ENCODE measurements at regions not wholly inside any gene's neighbourhood (a gene's known extent, or its start where the extent isn't known, plus 50 kb on each side); places are given as distances from the start of the nearest gene placed in this dataset.
"Not testable (repeated sequence)": the region's sequence is repeated elsewhere in the genome, so short reads cannot be mapped to it uniquely, and the experiment has no call there.

GRCh38 chr17:71792966-71793365, 327.9 kb upstream of the SOX9 start:
- no peaks in the 10 kb centered on the region for H3K4me1 ChIP-seq (ENCODE audit: insufficient read depth, low read length)
- H3K27me3 ChIP-seq (ENCODE audit: insufficient read depth, low read length) = no peaks in the 10 kb centered on the region
- H3K36me3 ChIP-seq (ENCODE audit: insufficient read depth, low read depth, low read length) = no peaks in the 10 kb centered on the region
- H3K27ac ChIP-seq (ENCODE audit: low read length) = no peak overlapping the region
- no peaks in the 10 kb centered on the region for H3K9me3 ChIP-seq (ENCODE audit: insufficient read depth, low read depth, low read length)
- no peak overlapping the region for H3K9ac ChIP-seq (ENCODE audit: low read depth, low read length)
- H3K4me3 ChIP-seq (ENCODE audit: low read length) = no peak overlapping the region

- no peaks in the 10 kb centered on the region for H3K4me1 ChIP-seq (ENCODE audit: insufficient read depth, low read length)
These were observed 327.3 kb upstream of the SOX9 start for GRCh38 chr17:71793518-71793917.

DNA sequence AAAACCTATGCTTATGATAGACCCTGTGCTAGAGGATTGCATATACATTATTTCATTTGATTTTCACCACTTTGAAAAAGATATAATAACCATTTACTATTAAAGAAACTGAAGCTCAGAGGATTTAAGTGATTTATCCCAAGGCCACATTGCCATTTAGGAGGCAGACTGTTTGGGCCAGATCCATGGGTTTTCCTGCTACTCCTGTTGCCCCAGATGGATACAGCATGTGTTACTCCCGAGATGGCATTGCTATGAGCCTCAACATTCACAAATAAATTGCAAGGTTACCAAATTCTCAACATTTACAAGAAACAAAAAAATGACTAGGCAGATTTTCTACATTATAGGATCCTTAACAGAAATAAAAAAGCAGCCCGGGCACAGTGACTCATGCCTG, 322.1 kb upstream of the SOX9 start:
- H3K4me3 ChIP-seq (ENCODE audit: low read length) = no peak overlapping the region
- H3K36me3 ChIP-seq (ENCODE audit: insufficient read depth, low read depth, low read length) = no peaks in the 10 kb centered on the region
- H3K9me3 ChIP-seq (ENCODE audit: insufficient read depth, low read depth, low read length) = no peaks in the 10 kb centered on the region
- H3K27ac ChIP-seq (ENCODE audit: low read length) = no peak overlapping the region
- H3K4me1 ChIP-seq (ENCODE audit: insufficient read depth, low read length) = no peaks in the 10 kb centered on the region
- H3K9ac ChIP-seq (ENCODE audit: low read depth, low read length) = no peak overlapping the region
- no peaks in the 10 kb centered on the region for H3K27me3 ChIP-seq (ENCODE audit: insufficient read depth, low read length)

More at GRCh38 chr17:71793518-71793917, 327.3 kb upstream of the SOX9 start:
- H3K9me3 ChIP-seq (ENCODE audit: insufficient read depth, low read depth, low read length) = no peaks in the 10 kb centered on the region
- H3K27ac ChIP-seq (ENCODE audit: low read length) = no peak overlapping the region
- no peaks in the 10 kb centered on the region for H3K27me3 ChIP-seq (ENCODE audit: insufficient read depth, low read length)
- no peak overlapping the region for H3K9ac ChIP-seq (ENCODE audit: low read depth, low read length)
- no peaks in the 10 kb centered on the region for H3K36me3 ChIP-seq (ENCODE audit: insufficient read depth, low read depth, low read length)
- H3K4me3 ChIP-seq (ENCODE audit: low read length) = no peak overlapping the region

DNA sequence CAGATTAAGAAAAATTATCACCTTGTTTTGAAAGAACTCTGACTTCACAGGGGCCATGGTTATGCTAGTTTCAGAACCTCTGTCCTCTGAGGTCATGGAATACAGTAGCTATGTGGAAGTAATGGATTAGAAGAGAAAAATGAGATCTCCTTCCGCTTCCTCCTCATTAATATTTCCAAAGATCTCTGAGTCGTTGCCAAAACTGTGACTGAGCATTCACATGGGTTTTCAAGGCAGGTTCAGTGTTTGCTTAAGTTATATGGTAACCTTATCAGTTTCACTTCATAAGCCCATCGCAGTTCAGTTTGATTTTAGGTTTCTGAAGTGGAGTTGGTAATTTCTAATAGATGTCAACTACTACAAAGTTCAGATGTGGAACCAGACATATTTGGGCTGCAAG, 321.2 kb upstream of the SOX9 start:
- Histone ChIP-seq H3K9me3 (ENCODE audit: insufficient read depth, low read depth, low read length) (no peaks in the 10 kb centered on the region), H3K27me3 (ENCODE audit: insufficient read depth, low read length) (no peaks in the 10 kb centered on the region), H3K4me3 (ENCODE audit: low read length) (no peak overlapping the region)

DNA sequence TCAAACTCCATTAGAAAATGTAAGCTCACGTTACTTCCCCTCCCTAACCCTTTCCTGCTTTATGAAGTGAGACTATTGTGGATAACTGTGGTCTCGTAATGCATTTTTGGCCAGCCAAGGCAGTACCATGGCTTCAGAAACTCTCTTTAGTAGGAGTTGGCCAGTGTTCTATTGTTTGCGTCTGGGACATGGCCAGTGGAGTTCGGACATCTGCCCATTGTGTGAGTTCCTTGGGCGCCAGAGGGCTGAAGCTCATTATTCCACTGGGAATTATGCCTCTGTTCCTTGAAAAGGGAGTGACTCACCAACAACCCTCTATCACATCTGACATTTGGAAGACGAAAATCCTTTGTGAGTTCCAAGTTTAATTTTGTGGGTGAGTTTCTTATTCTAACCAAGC, 319.5 kb upstream of the SOX9 start:
- Histone ChIP-seq H3K4me1 (ENCODE audit: insufficient read depth, low read length) (no peaks in the 10 kb centered on the region), H3K9ac (ENCODE audit: low read depth, low read length) (no peak overlapping the region), H3K9me3 (ENCODE audit: insufficient read depth, low read depth, low read length) (no peaks in the 10 kb centered on the region), H3K4me3 (ENCODE audit: low read length) (no peak overlapping the region), H3K27ac (ENCODE audit: low read length) (no peak overlapping the region), H3K36me3 (ENCODE audit: insufficient read depth, low read depth, low read length) (no peaks in the 10 kb centered on the region), H3K27me3 (ENCODE audit: insufficient read depth, low read length) (no peaks in the 10 kb centered on the region)

More for the DNA sequence above, 321.2 kb upstream of the SOX9 start:
- Histone ChIP-seq H3K4me1 (ENCODE audit: insufficient read depth, low read length) (no peaks in the 10 kb centered on the region), H3K9ac (ENCODE audit: low read depth, low read length) (no peak overlapping the region), H3K27ac (ENCODE audit: low read length) (no peak overlapping the region), H3K36me3 (ENCODE audit: insufficient read depth, low read depth, low read length) (no peaks in the 10 kb centered on the region)

DNA sequence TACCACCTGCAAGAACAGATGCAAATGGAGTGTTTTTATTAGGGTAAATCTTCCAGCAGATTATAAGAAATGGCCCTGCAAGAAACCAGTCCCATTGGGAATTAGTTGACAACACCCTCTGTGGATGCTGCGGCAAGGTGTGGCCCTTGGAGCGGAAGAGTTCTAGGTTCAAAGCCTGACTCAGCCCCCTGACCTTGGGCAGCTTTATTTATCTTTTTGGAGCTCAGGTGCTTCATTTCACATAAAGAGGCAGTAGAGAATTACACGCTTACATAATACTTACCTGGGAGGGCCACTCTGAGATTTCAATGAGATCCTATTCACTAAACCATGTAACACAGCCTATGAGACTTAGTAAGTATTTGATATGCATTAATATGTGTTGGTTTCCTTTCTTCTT, 318.2 kb upstream of the SOX9 start:
- Histone ChIP-seq H3K9me3 (ENCODE audit: insufficient read depth, low read depth, low read length) (no peaks in the 10 kb centered on the region), H3K9ac (ENCODE audit: low read depth, low read length) (no peak overlapping the region), H3K27me3 (ENCODE audit: insufficient read depth, low read length) (no peaks in the 10 kb centered on the region), H3K4me3 (ENCODE audit: low read length) (no peak overlapping the region), H3K27ac (ENCODE audit: low read length) (no peak overlapping the region), H3K4me1 (ENCODE audit: insufficient read depth, low read length) (no peaks in the 10 kb centered on the region), H3K36me3 (ENCODE audit: insufficient read depth, low read depth, low read length) (no peaks in the 10 kb centered on the region)

DNA sequence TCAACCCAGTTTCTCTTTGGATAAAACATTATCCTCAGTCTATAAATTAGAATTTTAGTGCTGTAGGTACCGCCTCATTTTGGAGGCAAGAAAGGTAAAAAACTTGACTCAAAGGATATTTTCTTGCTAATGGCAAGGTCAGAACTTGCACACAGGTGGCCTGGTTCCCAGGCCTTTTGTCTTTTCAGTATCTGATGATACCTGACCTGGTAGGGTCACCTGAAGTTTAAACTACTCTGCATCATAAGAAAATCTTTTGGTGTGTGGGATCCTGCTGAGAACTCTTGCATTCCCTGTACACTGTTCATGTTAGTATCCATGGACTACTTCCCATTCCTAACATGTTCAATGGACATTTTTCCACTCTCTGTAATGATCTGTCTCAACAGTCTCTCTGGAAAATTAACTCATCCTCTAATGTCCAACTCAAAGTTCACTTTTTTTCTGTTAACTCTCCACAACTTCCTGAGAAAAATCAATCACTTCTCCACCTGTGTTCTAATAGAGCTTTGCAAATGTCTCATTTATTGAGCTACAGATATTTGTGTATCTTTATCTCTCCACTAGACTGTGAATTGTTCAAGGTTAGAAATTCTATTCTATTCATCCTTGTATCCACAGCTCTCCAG, 317.1 kb upstream of the SOX9 start:
- Histone ChIP-seq H3K27ac (ENCODE audit: low read length) (no peak overlapping the region), H3K4me3 (ENCODE audit: low read length) (no peak overlapping the region), H3K27me3 (ENCODE audit: insufficient read depth, low read length) (no peaks in the 10 kb centered on the region), H3K9ac (ENCODE audit: low read depth, low read length) (no peak overlapping the region), H3K36me3 (ENCODE audit: insufficient read depth, low read depth, low read length) (no peaks in the 10 kb centered on the region), H3K9me3 (ENCODE audit: insufficient read depth, low read depth, low read length) (no peaks in the 10 kb centered on the region), H3K4me1 (ENCODE audit: insufficient read depth, low read length) (no peaks in the 10 kb centered on the region)

DNA sequence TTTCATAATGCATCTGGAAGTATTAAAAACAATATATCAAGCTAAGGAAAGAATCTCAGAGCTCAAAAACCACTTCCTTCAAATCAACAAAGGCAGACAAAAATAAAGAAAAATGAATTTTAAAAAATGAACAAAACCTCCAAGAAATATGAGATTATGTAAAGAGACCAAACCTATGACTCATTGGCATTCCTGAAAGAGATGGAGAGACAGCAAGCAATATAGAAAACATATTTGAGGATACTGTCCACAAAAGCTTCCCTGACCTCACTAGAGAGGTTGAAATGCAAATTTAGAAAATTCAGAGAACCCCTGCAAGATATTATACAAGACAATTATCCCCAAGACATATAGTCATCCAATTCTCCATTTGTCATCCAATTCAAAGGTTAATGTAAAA, 311.3 kb upstream of the SOX9 start:
- no peaks in the 10 kb centered on the region for H3K9me3 ChIP-seq (ENCODE audit: insufficient read depth, low read depth, low read length)
- H3K4me1 ChIP-seq (ENCODE audit: insufficient read depth, low read length) = no peaks in the 10 kb centered on the region
- H3K27me3 ChIP-seq (ENCODE audit: insufficient read depth, low read length) = no peaks in the 10 kb centered on the region
- H3K27ac ChIP-seq (ENCODE audit: low read length) = no peak overlapping the region
- no peaks in the 10 kb centered on the region for H3K36me3 ChIP-seq (ENCODE audit: insufficient read depth, low read depth, low read length)
- H3K9ac ChIP-seq (ENCODE audit: low read depth, low read length) = no peak overlapping the region
- no peak overlapping the region for H3K4me3 ChIP-seq (ENCODE audit: low read length)

DNA sequence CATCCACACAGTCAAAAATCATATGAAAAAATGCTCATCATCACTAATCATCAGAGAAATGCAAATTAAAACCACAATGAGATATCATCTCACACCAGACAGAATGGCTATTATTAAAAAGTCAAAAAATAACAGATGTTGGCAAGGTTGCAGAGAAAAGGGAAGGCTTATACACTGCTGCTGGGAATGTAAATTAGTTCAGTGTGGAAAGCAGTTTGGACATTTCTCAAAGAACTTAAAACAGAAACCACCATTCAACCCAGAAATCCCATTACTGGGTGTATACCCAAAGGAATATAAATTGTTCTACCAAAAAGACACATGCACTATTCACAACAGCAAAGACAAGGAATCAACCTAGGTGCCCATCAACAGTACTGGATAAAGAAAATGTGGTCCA, 307.0 kb upstream of the SOX9 start:
- not testable (repeated sequence) for H3K4me3 ChIP-seq (ENCODE audit: low read length)

DNA sequence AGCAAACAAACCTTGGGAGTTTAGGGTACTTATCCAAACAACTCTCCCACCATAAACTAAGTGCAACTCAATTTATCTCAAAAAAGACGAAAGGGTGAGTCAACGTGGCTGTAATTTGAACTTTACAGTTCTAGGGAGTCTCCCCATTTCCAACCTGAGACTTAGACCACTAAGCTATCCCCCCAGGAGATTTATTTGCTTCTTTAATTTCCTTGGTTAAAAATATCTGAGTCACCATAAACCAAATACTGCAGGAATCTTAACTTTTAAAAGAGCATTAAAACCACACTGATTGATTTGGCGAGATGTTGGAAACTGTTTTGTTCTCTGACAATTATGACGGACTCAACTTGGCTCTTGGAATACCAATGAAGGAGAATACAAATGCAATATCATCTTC, 299.3 kb upstream of the SOX9 start:
- H3K36me3 ChIP-seq (ENCODE audit: insufficient read depth, low read depth, low read length) = no peaks in the 10 kb centered on the region
- no peak overlapping the region for H3K27ac ChIP-seq (ENCODE audit: low read length)
- no peaks in the 10 kb centered on the region for H3K27me3 ChIP-seq (ENCODE audit: insufficient read depth, low read length)
- H3K4me3 ChIP-seq (ENCODE audit: low read length) = no peak overlapping the region
- no peak overlapping the region for H3K9ac ChIP-seq (ENCODE audit: low read depth, low read length)
- H3K4me1 ChIP-seq (ENCODE audit: insufficient read depth, low read length) = peaks cover 10% of the 10 kb centered on the region; the same call in 1 of the 2 replicates
- no peaks in the 10 kb centered on the region for H3K9me3 ChIP-seq (ENCODE audit: insufficient read depth, low read depth, low read length)

More for the DNA sequence above, 307.0 kb upstream of the SOX9 start:
- H3K36me3 ChIP-seq (ENCODE audit: insufficient read depth, low read depth, low read length); H3K9me3 ChIP-seq (ENCODE audit: insufficient read depth, low read depth, low read length); H3K27me3 ChIP-seq (ENCODE audit: insufficient read depth, low read length); H3K27ac ChIP-seq (ENCODE audit: low read length); H3K9ac ChIP-seq (ENCODE audit: low read depth, low read length); H3K4me1 ChIP-seq (ENCODE audit: insufficient read depth, low read length): not testable (repeated sequence)

DNA sequence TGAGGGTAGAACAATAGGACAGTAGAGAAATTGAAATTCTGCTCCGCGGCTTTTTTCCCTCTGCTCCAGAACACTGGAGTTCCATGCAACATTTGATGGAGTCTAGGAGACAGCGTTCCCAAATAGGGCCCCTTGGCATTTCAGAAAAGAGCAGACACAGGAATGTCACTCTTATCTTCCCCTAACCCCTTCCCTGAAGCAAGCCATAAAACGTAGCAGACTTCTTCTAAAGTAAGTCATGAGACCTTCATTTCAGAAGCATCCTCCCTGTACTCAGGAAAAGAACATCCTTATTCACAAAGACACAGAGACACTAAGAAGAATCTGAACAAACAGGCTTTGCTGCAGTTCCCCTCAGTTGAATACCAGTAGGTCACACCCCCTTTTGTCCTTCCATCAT, 296.1 kb upstream of the SOX9 start:
- Histone ChIP-seq H3K4me1 (ENCODE audit: insufficient read depth, low read length) (peaks cover 34% of the 10 kb centered on the region; the same call in 1 of the 2 replicates), H3K9me3 (ENCODE audit: insufficient read depth, low read depth, low read length) (no peaks in the 10 kb centered on the region), H3K4me3 (ENCODE audit: low read length) (no peak overlapping the region), H3K36me3 (ENCODE audit: insufficient read depth, low read depth, low read length) (no peaks in the 10 kb centered on the region), H3K27ac (ENCODE audit: low read length) (no peak overlapping the region), H3K27me3 (ENCODE audit: insufficient read depth, low read length) (no peaks in the 10 kb centered on the region), H3K9ac (ENCODE audit: low read depth, low read length) (no peak overlapping the region; the same call in 1 of the 2 replicates)

DNA sequence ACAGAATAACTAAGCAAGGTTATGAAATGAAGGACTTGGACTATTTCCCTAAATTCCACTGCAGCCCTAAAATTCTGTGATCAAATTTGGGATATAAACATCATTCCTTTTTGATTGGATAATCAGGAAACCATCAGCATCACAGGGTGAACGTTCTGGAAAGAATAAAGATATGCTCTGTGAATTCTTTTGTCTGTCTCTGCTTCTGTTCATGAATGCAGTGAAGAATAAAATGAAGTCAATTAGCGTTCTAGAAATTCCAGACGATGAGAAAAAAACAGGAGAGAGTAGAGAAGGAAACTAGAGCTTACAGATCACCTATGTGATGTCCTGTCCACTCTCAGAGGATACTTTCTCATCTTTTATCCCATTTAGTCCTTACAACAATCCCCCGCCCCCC, 295.1 kb upstream of the SOX9 start:
- Histone ChIP-seq H3K4me1 (ENCODE audit: insufficient read depth, low read length) (peaks cover 44% of the 10 kb centered on the region), H3K9ac (ENCODE audit: low read depth, low read length) (no peak overlapping the region), H3K36me3 (ENCODE audit: insufficient read depth, low read depth, low read length) (no peaks in the 10 kb centered on the region), H3K27me3 (ENCODE audit: insufficient read depth, low read length) (no peaks in the 10 kb centered on the region), H3K27ac (ENCODE audit: low read length) (no peak overlapping the region), H3K4me3 (ENCODE audit: low read length) (no peak overlapping the region), H3K9me3 (ENCODE audit: insufficient read depth, low read depth, low read length) (no peaks in the 10 kb centered on the region)

Data from iPS-20b (cell line).